ENCODE measurements at regions not wholly inside any gene's neighbourhood (a gene's known extent, or its start where the extent isn't known, plus 50 kb on each side); places are given as distances from the start of the nearest gene placed in this dataset.

GRCh38 chr6:56375806-56376205 lies 128.4 kb upstream of the COL21A1 start:
- H3K27me3 ChIP-seq (ENCODE audit: control insufficient read depth, insufficient read depth, low read length), result no peaks in the 10 kb centered on the region
- no peaks in the 10 kb centered on the region for H3K36me3 ChIP-seq (ENCODE audit: control insufficient read depth, insufficient read depth, low read length)
- no peak overlapping the region for H3K4me3 ChIP-seq (ENCODE audit: low read depth, low read length)
- no peak for DNase-seq (ENCODE audit: low read depth)
- TF ChIP-seq, protein P1, sequence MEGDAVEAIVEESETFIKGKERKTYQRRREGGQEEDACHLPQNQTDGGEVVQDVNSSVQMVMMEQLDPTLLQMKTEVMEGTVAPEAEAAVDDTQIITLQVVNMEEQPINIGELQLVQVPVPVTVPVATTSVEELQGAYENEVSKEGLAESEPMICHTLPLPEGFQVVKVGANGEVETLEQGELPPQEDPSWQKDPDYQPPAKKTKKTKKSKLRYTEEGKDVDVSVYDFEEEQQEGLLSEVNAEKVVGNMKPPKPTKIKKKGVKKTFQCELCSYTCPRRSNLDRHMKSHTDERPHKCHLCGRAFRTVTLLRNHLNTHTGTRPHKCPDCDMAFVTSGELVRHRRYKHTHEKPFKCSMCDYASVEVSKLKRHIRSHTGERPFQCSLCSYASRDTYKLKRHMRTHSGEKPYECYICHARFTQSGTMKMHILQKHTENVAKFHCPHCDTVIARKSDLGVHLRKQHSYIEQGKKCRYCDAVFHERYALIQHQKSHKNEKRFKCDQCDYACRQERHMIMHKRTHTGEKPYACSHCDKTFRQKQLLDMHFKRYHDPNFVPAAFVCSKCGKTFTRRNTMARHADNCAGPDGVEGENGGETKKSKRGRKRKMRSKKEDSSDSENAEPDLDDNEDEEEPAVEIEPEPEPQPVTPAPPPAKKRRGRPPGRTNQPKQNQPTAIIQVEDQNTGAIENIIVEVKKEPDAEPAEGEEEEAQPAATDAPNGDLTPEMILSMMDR (IDR thresholded peaks at IDR 0.05; ENCODE audit: insufficient read depth, low read length, poor library complexity, severe bottlenecking), result no peak

- DNase-seq (ENCODE audit: low read depth), result no peak
- TF ChIP-seq, protein P1 (IDR thresholded peaks at IDR 0.05; ENCODE audit: insufficient read depth, low read length, poor library complexity, severe bottlenecking), result no peak
- H3K4me3 ChIP-seq (ENCODE audit: low read depth, low read length), result no peak overlapping the region
Measured at GRCh38 chr6:56374841-56375369, 127.5 kb upstream of the COL21A1 start.

DNA sequence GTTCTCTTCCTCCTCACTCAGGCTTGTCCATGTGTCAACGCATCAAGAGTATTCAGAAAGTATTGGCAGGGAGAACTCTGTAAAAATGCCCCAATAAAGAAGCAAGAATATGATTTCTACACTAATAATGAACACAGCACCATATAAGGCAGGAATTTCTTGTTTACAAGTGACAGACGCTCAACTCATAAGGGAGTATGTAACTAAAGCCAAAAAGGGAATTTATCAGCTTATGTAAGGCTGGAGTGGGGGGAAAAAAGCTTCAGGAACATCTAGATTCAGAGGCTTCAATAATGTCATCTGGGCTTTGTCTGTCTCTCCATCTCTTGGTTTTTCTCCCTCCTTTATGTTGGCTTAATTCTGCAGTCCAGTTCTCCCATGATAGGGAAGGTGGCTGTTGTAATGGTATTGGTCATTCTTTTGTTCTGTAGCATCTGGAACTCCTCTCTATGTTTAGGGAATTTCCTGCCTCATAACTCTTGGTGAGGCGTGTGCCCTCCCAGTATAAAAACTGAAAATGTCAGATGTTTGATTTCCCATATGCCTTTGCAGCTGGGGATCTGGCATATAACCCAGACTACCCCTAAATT lies 125.1 kb upstream of the COL21A1 start:
- DNase-seq (ENCODE audit: low read depth), result no peak
- H3K4me3 ChIP-seq (ENCODE audit: low read depth, low read length), result no peak overlapping the region
- no peaks in the 10 kb centered on the region for H3K27me3 ChIP-seq (ENCODE audit: control insufficient read depth, insufficient read depth, low read length)
- TF ChIP-seq, protein P1 (IDR thresholded peaks at IDR 0.05; ENCODE audit: insufficient read depth, low read length, poor library complexity, severe bottlenecking), result no peak
- no peaks in the 10 kb centered on the region for H3K36me3 ChIP-seq (ENCODE audit: control insufficient read depth, insufficient read depth, low read length)

More at GRCh38 chr6:56374841-56375369, 127.5 kb upstream of the COL21A1 start:
- Histone ChIP-seq H3K36me3 (ENCODE audit: control insufficient read depth, insufficient read depth, low read length) (no peaks in the 10 kb centered on the region), H3K27me3 (ENCODE audit: control insufficient read depth, insufficient read depth, low read length) (no peaks in the 10 kb centered on the region)

DNA sequence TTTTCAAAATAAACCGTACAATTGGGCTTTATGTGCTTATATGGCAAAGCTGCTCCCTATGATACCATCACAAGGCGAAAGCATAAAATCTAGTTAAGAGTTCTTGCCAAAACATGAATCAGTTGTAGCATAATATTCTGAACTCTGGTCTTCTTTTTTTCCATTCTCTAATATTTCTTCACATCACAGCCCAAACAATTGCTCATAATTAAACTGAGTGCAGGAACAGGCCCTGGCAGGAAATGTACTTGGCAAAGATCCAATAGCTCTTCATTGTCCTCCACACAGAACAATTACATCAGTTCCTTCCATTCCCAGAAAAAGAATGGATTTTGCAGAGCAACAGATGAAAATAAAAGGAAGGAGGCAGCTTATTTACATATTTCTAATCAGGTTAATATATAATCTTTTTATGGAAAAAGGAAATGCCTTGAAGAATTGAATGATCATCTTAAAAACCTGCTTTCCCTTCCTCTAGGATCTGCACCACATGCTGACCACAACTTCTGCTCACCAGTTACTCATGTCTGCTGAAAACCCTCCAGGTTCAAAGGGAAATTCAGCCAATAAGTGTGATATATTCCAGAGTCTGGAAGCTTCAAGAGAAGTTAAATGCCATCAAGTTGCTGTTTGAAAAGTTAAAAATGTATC lies 123.3 kb upstream of the COL21A1 start:
- Histone ChIP-seq H3K36me3 (ENCODE audit: control insufficient read depth, insufficient read depth, low read length) (no peaks in the 10 kb centered on the region), H3K4me3 (ENCODE audit: low read depth, low read length) (no peak overlapping the region), H3K27me3 (ENCODE audit: control insufficient read depth, insufficient read depth, low read length) (no peaks in the 10 kb centered on the region)
- TF ChIP-seq, protein P1 (IDR thresholded peaks at IDR 0.05; ENCODE audit: insufficient read depth, low read length, poor library complexity, severe bottlenecking), result no peak
- peak; percentile 70 for DNase-seq (ENCODE audit: low read depth)

DNA sequence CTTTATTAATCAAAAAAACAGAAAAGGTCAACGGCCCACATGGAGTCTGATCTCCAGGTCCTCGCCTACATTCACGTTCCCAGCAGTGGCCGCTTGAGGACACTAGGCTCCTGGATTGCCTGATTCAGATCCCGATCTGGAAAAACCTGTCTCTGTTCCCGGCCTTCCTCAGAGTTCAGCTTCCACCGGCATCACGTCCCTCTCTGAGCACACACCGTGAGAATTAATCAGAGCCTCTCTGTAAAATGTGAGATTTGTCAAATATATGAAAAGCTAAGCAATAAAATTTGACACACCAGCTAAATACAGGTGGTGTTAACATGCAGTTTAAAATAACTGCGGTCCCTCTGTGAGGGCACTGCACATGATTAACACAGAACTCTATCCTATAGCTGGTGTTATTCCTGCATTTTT lies 122.8 kb upstream of the COL21A1 start:
- TF ChIP-seq, protein P1 (IDR thresholded peaks at IDR 0.05; ENCODE audit: insufficient read depth, low read length, poor library complexity, severe bottlenecking), result peak; percentile 84
- no peak for DNase-seq (ENCODE audit: low read depth)
- H3K36me3 ChIP-seq (ENCODE audit: control insufficient read depth, insufficient read depth, low read length), result no peaks in the 10 kb centered on the region
- H3K27me3 ChIP-seq (ENCODE audit: control insufficient read depth, insufficient read depth, low read length), result no peaks in the 10 kb centered on the region
- H3K4me3 ChIP-seq (ENCODE audit: low read depth, low read length), result no peak overlapping the region
